NOMO-1 (cell line): ENCODE measurements at regions not wholly inside any gene's neighbourhood (a gene's known extent, or its start where the extent isn't known, plus 50 kb on each side); places are given as distances from the start of the nearest gene placed in this dataset.
"Not testable (repeated sequence)": the region's sequence is repeated elsewhere in the genome, so short reads cannot be mapped to it uniquely, and the experiment has no call there.

Experiments used
- DNase-seq, 2 experiments: peaks; one replicate each; lab custom pipeline; 2025; ENCODE audit not compliant: unreplicated experiment in 2 of 2; lab: John Stamatoyannopoulos, UW

- no peak for DNase-seq
These were observed 1467.0 kb upstream of the B3GALT2 start for GRCh38 chr1:194653385-194653784.

DNA sequence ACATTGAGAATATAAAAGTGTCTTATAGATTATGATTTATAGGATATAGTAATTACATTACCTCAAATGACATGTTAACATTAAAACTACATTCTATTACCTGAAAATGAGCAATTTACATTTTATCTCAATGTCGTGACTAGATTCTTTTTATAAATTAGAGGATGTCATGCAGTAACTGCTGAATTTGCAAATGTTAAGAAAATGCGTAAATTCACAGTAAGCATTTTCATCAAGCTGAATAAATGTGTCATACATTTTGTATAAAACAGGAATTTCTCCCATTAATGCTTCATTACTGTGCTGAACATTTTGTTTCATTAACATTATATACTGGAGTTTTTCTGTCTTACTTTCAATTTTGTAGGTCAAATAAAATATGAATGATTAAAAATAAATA is 1460.7 kb upstream of the B3GALT2 start:
- no peak for DNase-seq

- DNase-seq: no peak
These were observed 1458.1 kb upstream of the B3GALT2 start for GRCh38 chr1:194644528-194644927.

DNA sequence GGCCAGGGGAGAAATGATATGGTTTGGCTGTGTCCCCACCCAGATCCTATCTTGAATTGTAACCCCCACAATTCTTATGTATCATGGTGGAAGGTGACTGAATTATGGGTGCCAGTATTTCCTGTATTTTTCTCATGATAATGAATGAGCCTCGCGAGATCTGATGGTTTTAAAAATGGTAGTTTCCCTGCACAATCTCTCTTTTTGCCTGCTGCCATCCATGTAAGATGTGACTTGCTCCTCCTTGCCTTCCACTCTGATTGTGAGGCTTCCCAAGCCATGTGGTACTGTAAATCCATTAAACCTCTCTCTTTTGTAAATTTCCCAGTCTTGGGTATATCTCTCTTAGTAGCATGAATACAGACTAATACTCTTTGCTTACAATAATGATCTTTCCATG is 1453.9 kb upstream of the B3GALT2 start:
- DNase-seq: no peak

- DNase-seq: no peak
These were observed 1442.6 kb upstream of the B3GALT2 start for GRCh38 chr1:194629011-194629410.

- no peak for DNase-seq
These were observed 1438.4 kb upstream of the B3GALT2 start for GRCh38 chr1:194624833-194625232.

- no peak for DNase-seq
These were observed 1431.7 kb upstream of the B3GALT2 start for GRCh38 chr1:194618101-194618500.

DNA sequence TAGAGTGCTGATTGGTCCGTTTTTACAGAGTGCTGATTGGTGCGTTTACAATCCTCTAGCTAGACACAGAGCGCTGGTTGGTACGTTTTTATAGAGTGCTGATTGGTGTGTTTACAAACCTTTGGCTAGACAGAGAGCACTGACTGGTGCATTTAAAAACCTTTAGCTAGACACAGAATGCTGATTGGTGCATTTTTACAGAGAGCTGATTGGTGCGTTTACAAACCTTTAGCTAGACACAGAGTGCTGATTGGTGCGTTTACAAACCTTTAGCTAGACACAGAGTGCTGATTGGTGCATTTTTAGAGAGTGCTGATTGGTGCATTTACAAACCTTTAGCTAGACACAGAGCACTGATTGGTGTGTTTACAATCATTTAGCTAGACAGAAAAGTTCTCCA is 1430.9 kb upstream of the B3GALT2 start:
- not testable (repeated sequence) for DNase-seq

DNA sequence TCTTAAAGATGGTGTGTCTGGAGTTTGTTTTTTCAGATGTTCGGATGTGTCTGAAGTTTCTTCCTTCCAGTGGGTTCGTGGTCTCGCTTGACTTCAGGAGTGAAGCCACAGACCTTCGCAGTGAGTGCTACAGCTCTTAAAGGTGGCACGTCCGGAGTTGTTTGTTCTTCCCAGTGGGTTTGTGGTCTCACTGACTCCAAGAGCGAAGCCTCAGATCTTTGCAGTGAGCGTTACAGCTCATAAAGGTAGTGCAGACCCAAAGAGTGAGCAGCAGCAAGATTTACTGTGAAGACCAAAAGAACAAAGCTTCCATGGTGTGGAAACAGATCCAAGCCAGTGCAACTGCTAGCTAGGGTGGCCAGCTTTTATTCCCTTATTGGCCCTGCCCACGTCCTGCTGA is 1430.4 kb upstream of the B3GALT2 start:
- no peak for DNase-seq

DNA sequence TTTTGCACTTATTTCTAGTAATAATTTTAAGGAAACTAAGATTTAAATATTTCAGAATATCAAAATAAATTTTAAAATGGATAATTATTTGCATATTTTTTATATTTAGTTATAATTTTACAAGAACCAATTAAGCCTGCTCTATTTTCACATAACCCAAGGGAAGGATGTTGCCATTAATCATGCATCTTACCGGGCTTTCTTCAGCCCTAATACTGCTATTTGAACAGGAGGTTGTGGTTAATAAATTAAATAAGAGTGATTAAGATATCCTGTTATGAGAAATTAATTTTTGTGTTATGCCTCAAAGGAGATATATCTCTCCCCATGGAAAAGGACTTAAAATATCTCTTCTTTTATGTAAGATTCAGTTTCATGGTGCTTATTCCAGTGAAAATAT is 1415.8 kb upstream of the B3GALT2 start:
- DNase-seq: no peak

DNA sequence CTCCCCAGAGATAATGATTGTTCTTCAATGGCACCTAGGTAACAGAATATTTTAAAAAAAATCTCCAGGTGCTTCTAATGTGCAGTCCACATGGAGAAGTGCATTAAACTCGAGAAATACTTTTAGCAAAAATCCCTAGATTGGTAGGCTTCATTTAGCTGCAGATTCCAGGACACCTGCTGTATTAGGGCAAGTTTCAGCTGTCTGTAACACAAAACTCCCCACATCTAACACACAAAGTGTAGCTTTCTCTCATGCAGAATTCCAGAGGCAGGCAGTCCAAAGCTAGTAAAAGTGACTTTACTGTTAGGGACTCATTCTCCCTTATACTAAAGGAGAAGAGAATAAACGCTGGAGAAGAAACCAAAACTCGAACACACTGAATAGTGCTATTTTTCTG is 1414.3 kb upstream of the B3GALT2 start:
- no peak for DNase-seq

DNA sequence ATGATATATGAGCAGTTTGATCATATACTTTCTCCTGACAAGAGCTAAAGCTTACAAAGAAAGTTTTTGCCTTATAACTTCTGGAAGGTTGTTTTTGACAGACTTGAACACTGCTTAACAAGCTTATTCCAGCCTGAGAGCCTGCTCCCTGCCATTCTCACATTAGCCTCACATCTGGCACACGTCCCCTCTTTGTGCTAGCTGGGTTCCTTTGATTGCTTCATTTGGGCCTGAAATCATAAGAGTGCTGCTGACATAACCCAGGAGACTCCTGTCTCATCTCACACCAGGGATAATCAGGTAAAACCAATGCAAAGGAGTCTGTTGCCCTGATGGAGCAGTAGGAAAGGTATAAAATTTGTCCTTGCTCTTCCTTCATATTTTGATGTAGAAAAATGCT is 1411.7 kb upstream of the B3GALT2 start:
- no peak for DNase-seq

GRCh38 chr1:194586302-194586701 is 1399.9 kb upstream of the B3GALT2 start:
- DNase-seq: no peak

DNA sequence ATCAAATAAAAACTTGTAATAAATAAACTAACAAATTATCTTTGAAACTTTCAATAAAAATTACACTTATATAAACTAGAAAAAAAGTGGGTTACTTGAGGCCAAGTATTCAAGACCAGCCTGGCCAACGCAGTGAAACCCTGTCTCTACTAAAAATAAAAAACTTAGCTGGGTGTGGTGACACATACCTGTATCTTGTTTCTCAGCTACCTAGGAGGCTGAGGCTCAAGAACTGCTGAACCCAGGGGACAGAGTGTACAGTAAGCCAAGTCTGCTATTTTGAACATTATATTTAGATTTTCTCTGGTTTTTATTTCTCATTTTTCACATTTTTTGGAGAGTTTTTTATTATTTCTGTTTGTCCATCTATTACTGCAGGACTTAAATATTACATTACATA is 1397.6 kb upstream of the B3GALT2 start:
- no peak for DNase-seq

- DNase-seq: no peak
These were observed 1384.1 kb upstream of the B3GALT2 start for GRCh38 chr1:194570476-194570875.

DNA sequence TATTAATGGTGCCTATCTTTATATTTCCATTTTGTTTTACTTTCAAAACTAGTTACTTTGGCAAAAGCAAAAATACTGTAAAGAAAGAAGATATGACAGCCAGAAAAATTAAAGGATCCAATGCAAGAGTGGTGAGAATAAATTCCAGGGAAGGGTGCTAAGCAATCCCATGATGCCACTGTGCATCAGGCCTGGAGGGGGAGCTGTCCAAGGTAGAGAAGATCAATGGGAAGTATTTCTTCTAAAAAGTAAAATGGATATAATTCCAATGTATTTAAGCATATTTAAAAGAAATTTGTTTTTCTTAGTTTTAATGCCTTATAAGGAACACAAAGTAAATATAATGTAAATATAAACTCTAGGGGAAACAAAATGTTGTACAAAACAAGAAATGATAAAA is 1382.2 kb upstream of the B3GALT2 start:
- DNase-seq: no peak

DNA sequence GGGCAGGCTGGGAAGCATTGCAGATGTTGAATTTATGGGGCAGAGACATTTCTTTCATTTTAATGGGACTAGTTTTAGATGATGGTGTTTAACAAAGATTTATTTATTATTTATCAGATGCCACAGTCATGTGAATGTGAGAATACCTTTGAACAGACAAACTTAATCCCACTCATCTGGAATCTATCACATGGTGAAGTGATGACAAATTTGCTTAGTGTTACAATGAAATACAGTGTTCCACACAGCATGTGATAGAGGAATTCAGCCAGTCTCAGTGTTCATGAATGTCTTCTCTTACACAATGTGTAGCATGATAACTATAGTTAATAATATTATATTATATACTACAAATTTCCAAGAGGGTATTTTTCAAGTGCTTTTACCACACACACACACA is 1361.7 kb upstream of the B3GALT2 start:
- DNase-seq: no peak

- no peak for DNase-seq
These were observed 1357.6 kb upstream of the B3GALT2 start for GRCh38 chr1:194544012-194544411.

DNA sequence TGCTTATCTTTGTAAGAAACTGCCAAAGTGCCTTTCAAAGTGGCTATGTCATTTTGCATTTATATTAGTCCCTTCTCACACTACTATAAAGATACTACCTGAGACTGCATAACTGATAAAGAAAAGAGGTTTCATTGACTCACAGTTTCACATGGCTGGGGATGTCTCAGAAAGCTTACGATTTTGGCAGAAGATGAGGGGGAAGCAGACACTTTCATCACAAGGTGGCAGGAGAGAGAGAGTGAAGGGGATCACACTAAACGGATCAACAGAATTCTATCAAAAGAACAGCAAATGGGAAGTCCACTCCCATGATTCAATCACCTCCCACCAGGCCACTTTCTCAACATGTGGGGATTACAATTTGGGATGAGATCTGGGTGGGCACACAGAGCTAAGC is 1352.0 kb upstream of the B3GALT2 start:
- no peak for DNase-seq

DNA sequence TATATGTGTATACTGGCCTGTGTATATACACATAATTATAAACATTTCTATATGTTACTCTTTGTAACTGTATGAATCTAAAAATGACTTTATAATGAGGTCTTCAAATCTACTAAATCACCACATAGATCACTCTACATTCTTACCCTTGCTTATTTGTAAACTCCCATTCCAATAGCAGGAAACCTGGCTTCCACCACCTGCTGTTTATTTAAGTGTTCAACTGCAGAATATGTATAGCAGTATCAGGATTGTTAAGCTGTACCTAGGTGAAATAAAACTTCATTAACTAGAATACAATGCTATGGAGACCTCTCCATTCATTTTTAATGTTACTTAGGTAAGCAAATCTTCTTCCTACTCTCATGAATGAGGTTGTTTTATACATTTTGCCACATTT is 1351.1 kb upstream of the B3GALT2 start:
- DNase-seq: no peak

GRCh38 chr1:194535369-194535768 is 1349.0 kb upstream of the B3GALT2 start:
- DNase-seq: no peak

- DNase-seq: no peak
These were observed 1348.4 kb upstream of the B3GALT2 start for GRCh38 chr1:194534784-194535183.

DNA sequence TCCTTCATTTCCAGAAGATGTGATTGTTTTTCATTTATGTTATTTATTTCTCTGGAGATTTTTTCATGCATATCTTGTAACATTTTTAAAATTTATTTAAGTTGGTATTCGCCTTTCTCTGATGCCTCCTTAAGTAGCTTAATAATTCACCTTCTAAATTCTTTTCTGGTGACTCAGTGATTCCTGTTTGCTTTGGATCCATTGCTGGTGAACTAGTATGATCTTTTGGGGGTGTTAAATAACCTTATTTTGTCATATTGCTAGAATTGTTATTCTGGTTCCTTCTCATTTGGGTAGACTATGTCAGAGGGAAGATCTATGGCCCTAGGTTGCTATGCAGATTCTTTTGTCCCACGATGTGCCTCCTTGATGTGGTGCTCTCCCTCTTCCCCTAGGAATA is 1347.2 kb upstream of the B3GALT2 start:
- DNase-seq: no peak

DNA sequence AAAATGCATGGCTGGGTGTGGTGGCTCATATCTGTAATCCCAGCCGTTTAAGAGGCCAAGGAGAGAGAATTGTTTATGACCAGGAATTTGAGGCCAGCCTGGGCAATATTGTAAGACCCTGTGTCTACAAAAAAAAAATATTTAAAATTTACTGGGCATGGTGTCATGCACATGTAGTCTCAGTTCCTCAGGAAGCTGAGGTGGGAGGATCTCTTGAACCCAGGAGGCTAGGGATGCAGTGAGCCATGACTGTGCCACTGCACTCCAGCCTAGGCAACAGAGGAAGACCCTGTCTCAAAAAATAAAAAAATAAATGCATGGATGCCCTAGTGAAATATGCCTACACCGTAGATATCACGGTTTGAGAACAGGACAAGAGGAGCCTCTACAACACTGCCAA is 1331.2 kb upstream of the B3GALT2 start:
- no peak for DNase-seq
